ENCODE measurements at regions not wholly inside any gene's neighbourhood (a gene's known extent, or its start where the extent isn't known, plus 50 kb on each side); places are given as distances from the start of the nearest gene placed in this dataset.
A peak's percentile ranks its signal among the peaks of the same experiment; 100 is the strongest.

- TF ChIP-seq ZBTB33 (IDR thresholded peaks at IDR 0.05; ENCODE audit: borderline replicate concordance, low read depth) (no peak), FOXJ3 (CRISPR knock-in tag; IDR thresholded peaks at IDR 0.05) (no peak), TEAD4 (IDR thresholded peaks at IDR 0.05; ENCODE audit: borderline replicate concordance, insufficient read depth) (peak; percentile 61; the same call in 1 of the 2 replicates), PBX3 (IDR thresholded peaks at IDR 0.05) (peak; percentile 54), IRF3 (IDR thresholded peaks at IDR 0.05; ENCODE audit: low read depth, low read length) (no peak), FOSL2 (IDR thresholded peaks at IDR 0.05; ENCODE audit: borderline replicate concordance, low read depth) (no peak), CHD2 (IDR thresholded peaks at IDR 0.05; ENCODE audit: low read length, partially characterized antibody) (no peak), RAD21 (IDR thresholded peaks at IDR 0.05; ENCODE audit: low read length) (no peak)
These were observed 78.3 kb upstream of the KCNK2 start (continued) for GRCh38 chr1:215004121-215004827.

GRCh38 chr1:215005078-215005477 is 77.5 kb upstream of the KCNK2 start:
- Histone ChIP-seq H3K9ac (peak overlapping the region; percentile 21; the same call in 1 of the 2 replicates), H3K27ac (ENCODE audit: low read depth in 2 of 2, low read length in 1 of 2) (peak overlapping the region; percentile 70 to 99), H3K4me3 (ENCODE audit: low read depth in 2 of 2, low read length in 1 of 2) (peak overlapping the region; percentile 41 to 52; a peak in 3 of 4 replicates), H3K79me2 (ENCODE audit: insufficient read depth) (no peaks in the 10 kb centered on the region), H3K36me3 (replicated peaks in 1 of 2; ENCODE audit: control insufficient read depth in 1 of 2, insufficient read depth in 2 of 2, low read length in 1 of 2) (no peaks in the 10 kb centered on the region), H3F3A (replicated peaks; ENCODE audit: insufficient read depth) (peaks cover 28% of the 10 kb centered on the region), H3K27me3 (ENCODE audit: insufficient read depth) (no peaks in the 10 kb centered on the region), H4K20me1 (ENCODE audit: insufficient read depth) (no peaks in the 10 kb centered on the region), H3K4me1 (ENCODE audit: control insufficient read depth in 1 of 2, insufficient read depth in 2 of 2, low read depth in 1 of 2, low read length in 1 of 2) (peaks cover 21 to 24% of the 10 kb centered on the region in 2 experiments), H3K4me2 (peak overlapping the region; percentile 67), H3K9me3 (no peaks in the 10 kb centered on the region), H3K9me2 (no peaks in the 10 kb centered on the region), H2AFZ (ENCODE audit: low read depth) (peak overlapping the region; percentile 77; the same call in 1 of the 2 replicates)
- ChIA-PET CTCF (interaction anchor here (0.7 to 1.0 kb wide), 2 partner anchors 52 to 141 kb away, joined by 3 read pairs; no protein-coding TSS in a partner anchor), POLR2A (no interaction called here)
- WGBS (ENCODE audit: low lambda C conversion rate), result 3% methylated on average over 5 of the region's 5 CpGs
- peak; percentile 34 for DNase-seq
- TF ChIP-seq CHD2 (IDR thresholded peaks at IDR 0.05; ENCODE audit: low read length, partially characterized antibody), result peak; percentile 28
- peak; percentile 78 for TF ChIP-seq GATA2 (CRISPR knock-in tag; IDR thresholded peaks at IDR 0.05)
- TF ChIP-seq FOXJ3 (CRISPR knock-in tag; IDR thresholded peaks at IDR 0.05), result no peak
- no peak for TF ChIP-seq SMC3 (IDR thresholded peaks at IDR 0.05; ENCODE audit: low read depth, low read length)
- TF ChIP-seq CTCF (IDR thresholded peaks at IDR 0.05), result no peak
- TF ChIP-seq FOSL2 (IDR thresholded peaks at IDR 0.05; ENCODE audit: borderline replicate concordance, low read depth), result peak; percentile 16; the same call in 1 of the 2 replicates
- no peak for TF ChIP-seq RFX5 (IDR thresholded peaks at IDR 0.05; ENCODE audit: low read length)
- TF ChIP-seq GABPA (IDR thresholded peaks at IDR 0.05; ENCODE audit: low read depth), result no peak
- no peak for TF ChIP-seq USF2 (IDR thresholded peaks at IDR 0.05; ENCODE audit: borderline replicate concordance, low read depth, low read length)
- TF ChIP-seq MXI1 (IDR thresholded peaks at IDR 0.05; ENCODE audit: low read depth, low read length), result no peak
- peak; percentile 62; the same call in 1 of the 2 replicates for TF ChIP-seq RCOR1 (IDR thresholded peaks at IDR 0.05; ENCODE audit: low read length)
- TF ChIP-seq EP300 (IDR thresholded peaks at IDR 0.05; ENCODE audit: borderline replicate concordance in 1 of 2, low read depth in 1 of 2, low read length in 1 of 2), result peak; percentile 51 to 92; a peak in 3 of 4 replicates
- TF ChIP-seq YY1 (IDR thresholded peaks at IDR 0.05; ENCODE audit: low read depth), result no peak
- peak; percentile 82 for TF ChIP-seq JUND (IDR thresholded peaks at IDR 0.05)
- TF ChIP-seq NRF1 (IDR thresholded peaks at IDR 0.05; ENCODE audit: low read depth, low read length), result no peak
- TF ChIP-seq MAX (IDR thresholded peaks at IDR 0.05; ENCODE audit: low read depth), result peak; percentile 64; the same call in 1 of the 2 replicates
- no peak for TF ChIP-seq SIN3A (IDR thresholded peaks at IDR 0.05; ENCODE audit: borderline replicate concordance, low read depth, low read length)

Data from SK-N-SH (cell line).